NCI-H226 (cell line): ENCODE measurements at regions not wholly inside any gene's neighbourhood (a gene's known extent, or its start where the extent isn't known, plus 50 kb on each side); places are given as distances from the start of the nearest gene placed in this dataset.

Experiments
- DNase-seq: peaks from one replicate; pipeline ENCODE4 v3.0.0-alpha.2; 2015

- no peak for DNase-seq
These were observed 51.2 kb upstream of the ROCK1 start for GRCh38 chr18:21162786-21163185.

GRCh38 chr18:21163647-21164547, 52.3 kb upstream of the ROCK1 start:
- DNase-seq, result peak; percentile 67

GRCh38 chr18:21164548-21165095, 53.0 kb upstream of the ROCK1 start:
- DNase-seq, result no peak

GRCh38 chr18:21167641-21168377, 56.2 kb upstream of the ROCK1 start:
- no peak for DNase-seq

- DNase-seq, result no peak
These were observed 57.3 kb upstream of the ROCK1 start for GRCh38 chr18:21168880-21169279.

- DNase-seq, result no peak
These were observed 64.2 kb upstream of the GREB1L start for GRCh38 chr18:21177822-21178221.

- DNase-seq, result peak; percentile 30
These were observed 62.3 kb upstream of the GREB1L start for GRCh38 chr18:21179590-21180220.

- DNase-seq, result no peak
These were observed 61.4 kb upstream of the GREB1L start for GRCh38 chr18:21180588-21180987.

- DNase-seq, result no peak
These were observed 60.3 kb upstream of the GREB1L start for GRCh38 chr18:21181766-21182165.

GRCh38 chr18:21183670-21184069, 58.4 kb upstream of the GREB1L start:
- DNase-seq, result no peak

GRCh38 chr18:21184396-21184996, 57.5 kb upstream of the GREB1L start:
- no peak for DNase-seq

- DNase-seq, result no peak
These were observed 54.1 kb upstream of the GREB1L start for GRCh38 chr18:21187886-21188285.

GRCh38 chr18:21191596-21192307, 50.3 kb upstream of the GREB1L start:
- DNase-seq, result peak; percentile 42
